ENCODE measurements at regions not wholly inside any gene's neighbourhood (a gene's known extent, or its start where the extent isn't known, plus 50 kb on each side); places are given as distances from the start of the nearest gene placed in this dataset.

GRCh38 chr5:133794771-133795415, 173.5 kb downstream of the C5orf15 start:
- DNase-seq (ENCODE audit: low read depth): no peak
- no peak for TF ChIP-seq CTCF (conservative IDR thresholded peaks at IDR 0.05; ENCODE audit: low read depth, low read length)
- H3K4me3 ChIP-seq (ENCODE audit: low read length): no peak overlapping the region

GRCh38 chr5:133793756-133794465, 174.5 kb downstream of the C5orf15 start:
- DNase-seq (ENCODE audit: low read depth): no peak
- TF ChIP-seq CTCF (conservative IDR thresholded peaks at IDR 0.05; ENCODE audit: low read depth, low read length): no peak
- H3K4me3 ChIP-seq (ENCODE audit: low read length): no peak overlapping the region

- no peak for DNase-seq (ENCODE audit: low read depth)
- no peak for TF ChIP-seq CTCF (conservative IDR thresholded peaks at IDR 0.05; ENCODE audit: low read depth, low read length)
- H3K4me3 ChIP-seq (ENCODE audit: low read length): no peak overlapping the region
Observed at GRCh38 chr5:133792655-133793054, 175.8 kb downstream of the C5orf15 start.

GRCh38 chr5:133792024-133792423, 176.4 kb downstream of the C5orf15 start:
- no peak for TF ChIP-seq CTCF (conservative IDR thresholded peaks at IDR 0.05; ENCODE audit: low read depth, low read length)

GRCh38 chr5:133790898-133791297, 177.5 kb downstream of the C5orf15 start:
- no peak overlapping the region for H3K4me3 ChIP-seq (ENCODE audit: low read length)
- TF ChIP-seq CTCF (conservative IDR thresholded peaks at IDR 0.05; ENCODE audit: low read depth, low read length): no peak
- no peak for DNase-seq (ENCODE audit: low read depth)

More at GRCh38 chr5:133792024-133792423, 176.4 kb downstream of the C5orf15 start:
- no peak overlapping the region for H3K4me3 ChIP-seq (ENCODE audit: low read length)
- DNase-seq (ENCODE audit: low read depth): no peak

- no peak overlapping the region for H3K4me3 ChIP-seq (ENCODE audit: low read length)
- DNase-seq (ENCODE audit: low read depth): no peak
- TF ChIP-seq CTCF (conservative IDR thresholded peaks at IDR 0.05; ENCODE audit: low read depth, low read length): no peak
Observed at GRCh38 chr5:133789428-133789827, 177.1 kb upstream of the FSTL4 start.

- no peak for TF ChIP-seq CTCF (conservative IDR thresholded peaks at IDR 0.05; ENCODE audit: low read depth, low read length)
- DNase-seq (ENCODE audit: low read depth): no peak
- H3K4me3 ChIP-seq (ENCODE audit: low read length): no peak overlapping the region
Observed at GRCh38 chr5:133788121-133788520, 175.8 kb upstream of the FSTL4 start.
